ENCODE measurements at regions not wholly inside any gene's neighbourhood (a gene's known extent, or its start where the extent isn't known, plus 50 kb on each side); places are given as distances from the start of the nearest gene placed in this dataset.
"Not testable (repeated sequence)": the region's sequence is repeated elsewhere in the genome, so short reads cannot be mapped to it uniquely, and the experiment has no call there.

GRCh38 chr4:171256223-171256622, 557.0 kb upstream of the GALNTL6 start:
- Histone ChIP-seq H3K27ac (no peak overlapping the region), H3K9ac (no peak overlapping the region), H3K79me2 (no peaks in the 10 kb centered on the region), H2AFZ (no peak overlapping the region), H3K4me3 (ENCODE audit: low read depth, low read length) (no peak overlapping the region), H3K27me3 (ENCODE audit: control insufficient read depth, insufficient read depth, low read length) (no peaks in the 10 kb centered on the region), H3K36me3 (ENCODE audit: control insufficient read depth, insufficient read depth, low read length) (no peaks in the 10 kb centered on the region), H3K4me1 (no peaks in the 10 kb centered on the region), H3K9me3 (ENCODE audit: control insufficient read depth, low read length) (no peaks in the 10 kb centered on the region), H3K4me2 (ENCODE audit: low read length) (no peak overlapping the region)
- no peak for TF ChIP-seq CTCF (IDR thresholded peaks at IDR 0.05)

- Histone ChIP-seq H3K4me1 (no peaks in the 10 kb centered on the region), H3K4me2 (ENCODE audit: low read length) (no peak overlapping the region), H3K27ac (no peak overlapping the region), H3K9me3 (ENCODE audit: control insufficient read depth, low read length) (no peaks in the 10 kb centered on the region), H3K27me3 (ENCODE audit: control insufficient read depth, insufficient read depth, low read length) (no peaks in the 10 kb centered on the region), H2AFZ (no peak overlapping the region), H3K36me3 (ENCODE audit: control insufficient read depth, insufficient read depth, low read length) (no peaks in the 10 kb centered on the region), H3K4me3 (ENCODE audit: low read depth, low read length) (no peak overlapping the region), H3K79me2 (no peaks in the 10 kb centered on the region), H3K9ac (no peak overlapping the region)
- TF ChIP-seq CTCF (IDR thresholded peaks at IDR 0.05) = no peak
These were observed 566.3 kb upstream of the GALNTL6 start for GRCh38 chr4:171246948-171247347.

- Histone ChIP-seq H3K27me3 (ENCODE audit: control insufficient read depth, insufficient read depth, low read length) (no peaks in the 10 kb centered on the region), H3K4me2 (ENCODE audit: low read length) (no peak overlapping the region), H3K4me3 (ENCODE audit: low read depth, low read length) (no peak overlapping the region)
These were observed 570.4 kb upstream of the GALNTL6 start for GRCh38 chr4:171242831-171243230.

GRCh38 chr4:171239196-171239595, 574.0 kb upstream of the GALNTL6 start:
- no peak overlapping the region for H2AFZ ChIP-seq
- no peak overlapping the region for H3K4me2 ChIP-seq (ENCODE audit: low read length)
- H3K4me1 ChIP-seq = no peaks in the 10 kb centered on the region
- H3K27ac ChIP-seq = no peak overlapping the region
- H3K79me2 ChIP-seq = no peaks in the 10 kb centered on the region
- H3K36me3 ChIP-seq (ENCODE audit: control insufficient read depth, insufficient read depth, low read length) = no peaks in the 10 kb centered on the region
- TF ChIP-seq CTCF (IDR thresholded peaks at IDR 0.05) = no peak
- no peak overlapping the region for H3K9ac ChIP-seq
- no peaks in the 10 kb centered on the region for H3K9me3 ChIP-seq (ENCODE audit: control insufficient read depth, low read length)
- H3K27me3 ChIP-seq (ENCODE audit: control insufficient read depth, insufficient read depth, low read length) = no peaks in the 10 kb centered on the region
- H3K4me3 ChIP-seq (ENCODE audit: low read depth, low read length) = no peak overlapping the region

More at GRCh38 chr4:171242831-171243230, 570.4 kb upstream of the GALNTL6 start:
- TF ChIP-seq CTCF (IDR thresholded peaks at IDR 0.05) = no peak
- no peak overlapping the region for H3K27ac ChIP-seq
- H3K4me1 ChIP-seq = no peaks in the 10 kb centered on the region
- no peak overlapping the region for H2AFZ ChIP-seq
- H3K9me3 ChIP-seq (ENCODE audit: control insufficient read depth, low read length) = no peaks in the 10 kb centered on the region
- no peak overlapping the region for H3K9ac ChIP-seq
- no peaks in the 10 kb centered on the region for H3K79me2 ChIP-seq
- no peaks in the 10 kb centered on the region for H3K36me3 ChIP-seq (ENCODE audit: control insufficient read depth, insufficient read depth, low read length)

- Histone ChIP-seq H3K9ac (no peak overlapping the region), H3K4me1 (no peaks in the 10 kb centered on the region), H3K79me2 (no peaks in the 10 kb centered on the region), H3K36me3 (ENCODE audit: control insufficient read depth, insufficient read depth, low read length) (no peaks in the 10 kb centered on the region), H2AFZ (no peak overlapping the region), H3K4me2 (ENCODE audit: low read length) (no peak overlapping the region), H3K27me3 (ENCODE audit: control insufficient read depth, insufficient read depth, low read length) (no peaks in the 10 kb centered on the region), H3K9me3 (ENCODE audit: control insufficient read depth, low read length) (no peaks in the 10 kb centered on the region), H3K27ac (no peak overlapping the region), H3K4me3 (ENCODE audit: low read depth, low read length) (no peak overlapping the region)
- TF ChIP-seq CTCF (IDR thresholded peaks at IDR 0.05) = no peak
These were observed 577.7 kb upstream of the GALNTL6 start for GRCh38 chr4:171235521-171235920.

GRCh38 chr4:171229354-171229753, 583.9 kb upstream of the GALNTL6 start:
- not testable (repeated sequence) for H3K4me2 ChIP-seq (ENCODE audit: low read length); H3K79me2 ChIP-seq; H3K4me1 ChIP-seq; H3K27me3 ChIP-seq (ENCODE audit: control insufficient read depth, insufficient read depth, low read length); H3K9me3 ChIP-seq (ENCODE audit: control insufficient read depth, low read length); H3K36me3 ChIP-seq (ENCODE audit: control insufficient read depth, insufficient read depth, low read length); H3K9ac ChIP-seq; H3K27ac ChIP-seq; H2AFZ ChIP-seq; H3K4me3 ChIP-seq (ENCODE audit: low read depth, low read length)

All from parathyroid adenoma (tissue), 2 donors.